K562 (cell line): ENCODE measurements at regions not wholly inside any gene's neighbourhood (a gene's known extent, or its start where the extent isn't known, plus 50 kb on each side); places are given as distances from the start of the nearest gene placed in this dataset.

Source experiments
- BCL6 ChIP-seq: fragments of 250-450 bp; sonication (Bioruptor Pico); IDR thresholded peaks from 2 replicates; pipeline ENCODE4 v1.4.0; 2020
- CBFB ChIP-seq: sonication (generic); formaldehyde crosslinking; IDR thresholded peaks from 2 replicates; pipeline ENCODE4 v1.4.0; 2020; ENCODE audit warnings: mild to moderate bottlenecking, missing genetic modification reagents
- CHD1 ChIP-seq: fragments of 200-600 bp; sonication (generic); IDR thresholded peaks from one replicate; pipeline ENCODE4 v1.6.1; 2012; ENCODE audit warnings: mild to moderate bottlenecking, moderate library complexity, low read length, inconsistent platforms
- CTCF ChIP-seq, 3 experiments: IDR thresholded peaks in 2 of 3; conservative IDR thresholded peaks in 1 of 3; 2 replicates each; pipeline ENCODE4 v1.5.1; 2011 to 2012; ENCODE audit warnings: low read length in 3 of 3, mild to moderate bottlenecking in 3 of 3, control low read depth in 2 of 3, improper control_type of control experiment in 1 of 3, inconsistent platforms in 1 of 3, low read depth in 1 of 3, mixed read lengths in 1 of 3, moderate library complexity in 1 of 3; ENCODE audit not compliant: insufficient read depth in 2 of 3
- ELF4 ChIP-seq: fragments of 450-650 bp; formaldehyde crosslinking; IDR thresholded peaks from 2 replicates; pipeline ENCODE4 v1.4.0; 2022; ENCODE audit warnings: missing genetic modification characterization
- FOXP4 ChIP-seq: sonication (generic); formaldehyde crosslinking; IDR thresholded peaks from 2 replicates; pipeline ENCODE4 v1.8.0; 2022; ENCODE audit warnings: mild to moderate bottlenecking, missing genetic modification reagents, borderline replicate concordance
- HLTF ChIP-seq: fragments of 450-650 bp; IDR thresholded peaks from 2 replicates; pipeline ENCODE4 v1.6.1; 2016
- POLR2AphosphoS5 ChIP-seq: IDR thresholded peaks from 2 replicates; pipeline ENCODE4 v1.6.1; 2011; ENCODE audit warnings: mild to moderate bottlenecking, low read depth, low read length, moderate library complexity; ENCODE audit not compliant: control insufficient read depth, insufficient read depth
- RUNX1 ChIP-seq: sonication (generic); IDR thresholded peaks from 2 replicates; pipeline ENCODE4 v1.6.1; 2016; ENCODE audit warnings: antibody characterized with exemption, low read depth
- SMAD1 ChIP-seq: fragments of 150-350 bp; IDR thresholded peaks from 2 replicates; pipeline ENCODE4 v1.6.1; 2014; ENCODE audit warnings: low read length, low read depth; ENCODE audit not compliant: partially characterized antibody
- TCF3 ChIP-seq: sonication (generic); formaldehyde crosslinking; IDR thresholded peaks from 2 replicates; pipeline ENCODE4 v1.4.0; 2020; ENCODE audit warnings: mild to moderate bottlenecking, missing genetic modification reagents
- TCF7L2 ChIP-seq: fragments of 150-350 bp; IDR thresholded peaks from 2 replicates; pipeline ENCODE4 v1.6.1; 2016; ENCODE audit warnings: low read depth, mild to moderate bottlenecking, low read length, moderate library complexity

- TF ChIP-seq RUNX1 (no peak), POLR2AphosphoS5 (no peak), TCF3 (CRISPR knock-in tag) (no peak), FOXP4 (CRISPR knock-in tag) (no peak), HLTF (no peak), SMAD1 (no peak), TCF7L2 (no peak), CHD1 (no peak), CBFB (CRISPR knock-in tag) (no peak), ELF4 (CRISPR knock-in tag) (no peak), CTCF (IDR thresholded peaks at IDR 0.05 in 2 of 3, conservative IDR thresholded peaks at IDR 0.05 in 1 of 3; ENCODE audit: insufficient read depth in 2 of 3, low read depth in 1 of 3, low read length in 3 of 3) (no peak), BCL6 (CRISPR knock-in tag) (no peak)
Observed at GRCh38 chr14:80381807-80382363, 170.6 kb upstream of the DIO2 start.
